Glutamatergic neuron (in vitro differentiated cells): ENCODE measurements at regions not wholly inside any gene's neighbourhood (a gene's known extent, or its start where the extent isn't known, plus 50 kb on each side); places are given as distances from the start of the nearest gene placed in this dataset.

ENCODE experiments used
- DNase-seq: peaks from one replicate; pipeline ENCODE4 v3.0.0; 2022
- H3K27ac Mint-ChIP-seq: one replicate; pipeline ENCODE4 v1.8.0; 2020; ENCODE audit warnings: mild to moderate bottlenecking, mixed read lengths, inconsistent platforms; ENCODE audit not compliant: unreplicated experiment
- H3K27me3 Mint-ChIP-seq: one replicate; pipeline ENCODE4 v1.8.0; 2020; ENCODE audit warnings: mild to moderate bottlenecking, moderate library complexity, mixed read lengths, inconsistent platforms; ENCODE audit not compliant: unreplicated experiment
- H3K36me3 Mint-ChIP-seq: one replicate; pipeline ENCODE4 v1.8.0; 2020; ENCODE audit warnings: mild to moderate bottlenecking, mixed read lengths, inconsistent platforms; ENCODE audit not compliant: unreplicated experiment
- H3K4me1 Mint-ChIP-seq: one replicate; pipeline ENCODE4 v1.8.0; 2020; ENCODE audit warnings: mild to moderate bottlenecking, low read depth, mixed read lengths, inconsistent platforms; ENCODE audit not compliant: unreplicated experiment
- H3K4me3 Mint-ChIP-seq: one replicate; pipeline ENCODE4 v1.8.0; 2020; ENCODE audit warnings: mild to moderate bottlenecking, mixed read lengths, inconsistent platforms; ENCODE audit not compliant: unreplicated experiment
- H3K9me3 Mint-ChIP-seq: one replicate; pipeline ENCODE4 v1.8.0; 2020; ENCODE audit warnings: mild to moderate bottlenecking, moderate library complexity, mixed read lengths, inconsistent platforms; ENCODE audit not compliant: unreplicated experiment
- TF ChIP-seq, protein P1 (sequence below): fragments of 200-600 bp; sonication (generic); IDR thresholded peaks from one replicate; pipeline ENCODE4 v1.5.0; 2021; ENCODE audit not compliant: partially characterized antibody, unreplicated experiment

DNA sequence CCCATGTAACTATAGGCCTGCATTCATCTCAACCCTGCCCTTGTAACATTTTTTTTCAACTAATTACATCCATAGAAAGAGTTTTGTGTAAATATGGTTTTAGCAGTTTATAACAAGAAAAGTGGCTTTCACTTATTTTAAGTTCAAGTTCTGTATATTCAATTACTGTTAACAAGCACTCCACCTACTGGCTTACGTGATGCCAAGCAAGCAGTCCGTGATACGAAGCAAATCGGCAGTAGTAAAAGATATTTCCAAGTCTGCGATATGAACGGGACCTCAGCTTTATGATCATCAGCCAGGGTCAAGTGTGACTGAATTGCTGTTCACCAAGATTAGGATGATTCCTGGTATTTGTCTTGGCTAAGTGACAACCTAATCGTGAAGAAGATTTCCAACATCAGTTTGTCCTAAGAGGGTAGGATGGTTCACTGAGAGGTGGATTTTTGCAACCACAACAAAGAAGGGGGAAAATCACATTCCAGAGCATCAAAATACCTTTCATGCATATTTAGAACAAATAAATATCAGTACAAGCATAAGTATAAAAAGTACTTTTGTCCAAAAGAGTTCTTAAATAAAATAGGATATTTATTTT lies 456.2 kb downstream of the FOXG1 start:
- Mint-ChIP-seq H3K4me1 (peaks cover 42% of the 10 kb centered on the region), H3K36me3 (no peaks in the 10 kb centered on the region), H3K27ac (no peak overlapping the region), H3K4me3 (no peak overlapping the region), H3K27me3 (peaks cover 5% of the 10 kb centered on the region), H3K9me3 (peaks cover 6% of the 10 kb centered on the region)
- TF ChIP-seq, protein P1, sequence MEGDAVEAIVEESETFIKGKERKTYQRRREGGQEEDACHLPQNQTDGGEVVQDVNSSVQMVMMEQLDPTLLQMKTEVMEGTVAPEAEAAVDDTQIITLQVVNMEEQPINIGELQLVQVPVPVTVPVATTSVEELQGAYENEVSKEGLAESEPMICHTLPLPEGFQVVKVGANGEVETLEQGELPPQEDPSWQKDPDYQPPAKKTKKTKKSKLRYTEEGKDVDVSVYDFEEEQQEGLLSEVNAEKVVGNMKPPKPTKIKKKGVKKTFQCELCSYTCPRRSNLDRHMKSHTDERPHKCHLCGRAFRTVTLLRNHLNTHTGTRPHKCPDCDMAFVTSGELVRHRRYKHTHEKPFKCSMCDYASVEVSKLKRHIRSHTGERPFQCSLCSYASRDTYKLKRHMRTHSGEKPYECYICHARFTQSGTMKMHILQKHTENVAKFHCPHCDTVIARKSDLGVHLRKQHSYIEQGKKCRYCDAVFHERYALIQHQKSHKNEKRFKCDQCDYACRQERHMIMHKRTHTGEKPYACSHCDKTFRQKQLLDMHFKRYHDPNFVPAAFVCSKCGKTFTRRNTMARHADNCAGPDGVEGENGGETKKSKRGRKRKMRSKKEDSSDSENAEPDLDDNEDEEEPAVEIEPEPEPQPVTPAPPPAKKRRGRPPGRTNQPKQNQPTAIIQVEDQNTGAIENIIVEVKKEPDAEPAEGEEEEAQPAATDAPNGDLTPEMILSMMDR: peak; percentile 13
- DNase-seq: no peak

DNA sequence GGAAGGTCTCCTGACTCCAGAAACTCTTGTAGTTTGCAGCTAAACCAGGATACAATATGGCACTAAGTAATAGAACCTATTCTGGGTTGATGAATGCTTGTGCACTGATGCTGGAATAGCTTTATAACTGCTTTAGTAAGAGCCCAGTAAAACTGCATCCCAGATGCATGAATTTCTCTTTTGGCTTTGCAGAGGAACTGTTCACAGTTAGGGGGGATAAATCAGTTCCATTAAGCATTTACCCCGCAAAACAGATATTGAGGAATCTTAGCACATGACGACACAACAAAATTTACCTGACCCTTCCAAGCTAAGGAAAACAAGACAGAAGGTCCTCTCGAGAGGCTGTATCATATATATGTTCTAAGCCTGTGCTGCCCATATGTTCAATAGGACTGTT lies 457.4 kb downstream of the FOXG1 start:
- Mint-ChIP-seq H3K27me3 (peaks cover 8% of the 10 kb centered on the region), H3K36me3 (no peaks in the 10 kb centered on the region), H3K27ac (no peak overlapping the region), H3K4me1 (peaks cover 36% of the 10 kb centered on the region), H3K9me3 (peaks cover 6% of the 10 kb centered on the region), H3K4me3 (no peak overlapping the region)
- DNase-seq: no peak
- TF ChIP-seq, protein P1: no peak

DNA sequence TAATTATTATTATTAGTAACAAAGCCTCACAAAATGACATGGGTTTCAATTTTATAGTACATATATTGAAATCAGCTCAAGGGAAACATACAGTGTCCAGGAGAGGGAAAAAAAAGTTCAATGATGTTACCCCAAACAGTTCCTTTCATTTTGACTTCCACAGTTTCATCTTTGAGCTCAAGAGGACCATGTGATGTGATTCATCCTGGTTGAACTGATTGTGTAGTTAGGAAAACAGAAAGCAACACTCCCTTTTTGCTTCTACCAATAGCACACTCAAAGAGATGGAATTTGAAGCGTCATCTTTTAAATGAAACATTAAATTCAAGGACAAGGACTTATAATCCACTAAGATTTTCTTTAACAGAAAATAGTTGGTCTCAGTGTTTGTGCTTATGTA lies 461.0 kb downstream of the FOXG1 start:
- Mint-ChIP-seq H3K27me3 (peaks cover 2% of the 10 kb centered on the region), H3K27ac (no peak overlapping the region), H3K4me1 (peaks cover 23% of the 10 kb centered on the region), H3K9me3 (no peaks in the 10 kb centered on the region), H3K36me3 (no peaks in the 10 kb centered on the region), H3K4me3 (no peak overlapping the region)
- TF ChIP-seq, protein P1: no peak
- DNase-seq: no peak

DNA sequence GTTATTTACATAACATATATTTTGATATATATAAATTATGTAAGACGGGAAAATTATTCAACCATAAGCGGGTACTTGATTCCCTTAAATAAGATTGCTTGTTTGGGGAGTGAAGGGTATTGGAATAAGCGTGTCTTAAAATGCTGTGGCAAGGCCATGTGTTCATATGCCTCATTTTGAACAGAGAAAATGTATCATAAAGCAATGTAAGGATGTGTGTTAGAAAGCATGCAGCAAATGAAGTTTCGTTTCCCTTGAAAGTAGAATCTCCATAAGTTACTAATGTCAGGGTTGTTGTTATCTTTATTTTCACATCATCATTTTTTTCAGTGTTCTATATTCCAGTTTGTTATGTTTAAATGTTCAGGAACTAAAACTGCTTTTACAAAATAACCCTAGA lies 465.6 kb downstream of the FOXG1 start:
- no peak overlapping the region for H3K27ac Mint-ChIP-seq
- H3K4me1 Mint-ChIP-seq: peaks cover 27% of the 10 kb centered on the region
- DNase-seq: no peak
- peaks cover 2% of the 10 kb centered on the region for H3K27me3 Mint-ChIP-seq
- TF ChIP-seq, protein P1: no peak
- no peaks in the 10 kb centered on the region for H3K36me3 Mint-ChIP-seq
- H3K4me3 Mint-ChIP-seq: no peak overlapping the region
- H3K9me3 Mint-ChIP-seq: no peaks in the 10 kb centered on the region

DNA sequence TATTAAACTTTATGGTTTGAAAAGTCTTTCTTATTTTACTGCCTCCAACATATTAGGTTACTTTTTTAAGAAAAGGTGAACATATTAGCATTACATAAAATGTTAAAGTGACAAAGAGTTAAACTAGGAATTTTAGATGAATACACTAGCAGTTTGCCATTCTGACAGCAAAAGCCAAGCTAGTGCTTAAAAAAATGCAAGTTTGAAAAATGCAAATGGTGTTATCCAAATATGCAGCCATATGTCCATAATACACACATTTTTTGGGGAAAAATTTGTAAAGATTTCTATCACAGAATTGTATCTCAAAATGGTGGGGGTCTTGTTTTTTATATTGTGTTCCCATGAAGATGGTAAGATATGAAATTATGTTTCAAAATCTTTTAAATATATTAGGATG lies 466.1 kb downstream of the FOXG1 start:
- no peak overlapping the region for H3K27ac Mint-ChIP-seq
- no peak for DNase-seq
- TF ChIP-seq, protein P1: no peak
- no peaks in the 10 kb centered on the region for H3K36me3 Mint-ChIP-seq
- H3K9me3 Mint-ChIP-seq: no peaks in the 10 kb centered on the region
- H3K4me1 Mint-ChIP-seq: peaks cover 27% of the 10 kb centered on the region
- peaks cover 2% of the 10 kb centered on the region for H3K27me3 Mint-ChIP-seq
- no peak overlapping the region for H3K4me3 Mint-ChIP-seq
